A673 (cell line): ENCODE measurements at regions not wholly inside any gene's neighbourhood (a gene's known extent, or its start where the extent isn't known, plus 50 kb on each side); places are given as distances from the start of the nearest gene placed in this dataset.

Experiments used
- BruUV-seq: library from RNA; stranded (reverse); fragments of 400-500 nt; replicated peaks from 2 replicates; lab custom pipeline; 2021; lab: Mats Ljungman, UMichigan
- CTCF ChIA-PET: fragments of 300-600 bp; sonication (Branson Sonifier 250); formaldehyde crosslinking; loops from one replicate; lab custom pipeline; 2022; ENCODE audit warnings: antibody characterized with exemption; lab: Charles Lee
- POLR2A ChIA-PET: fragments of 300-600 bp; sonication (Branson Sonifier 250); formaldehyde crosslinking; loops from one replicate; lab custom pipeline; 2022; ENCODE audit warnings: antibody characterized with exemption; ENCODE audit not compliant: low non-redundant PET; lab: Charles Lee
- DNase-seq: peaks from one replicate; pipeline ENCODE4 v3.0.0-alpha.2; 2015; ENCODE audit warnings: low spot score
- H3K27ac ChIP-seq: fragments of 200-600 bp; sonication (generic); 2 replicates; pipeline ENCODE4 v1.5.1; 2016; ENCODE audit warnings: mixed run types, low read depth, mild to moderate bottlenecking, mixed read lengths, antibody characterized with exemption, low read length; ENCODE audit not compliant: poor library complexity, severe bottlenecking
- H3K27me3 ChIP-seq: fragments of 200-600 bp; sonication (generic); replicated peaks from 2 replicates; pipeline ENCODE4 v1.6.1; 2017; ENCODE audit warnings: mixed run types, low read depth, mild to moderate bottlenecking, mixed read lengths, antibody characterized with exemption, low read length; ENCODE audit not compliant: insufficient read depth, poor library complexity
- H3K36me3 ChIP-seq: fragments of 200-600 bp; sonication (generic); 2 replicates; pipeline ENCODE4 v1.6.1; 2016; ENCODE audit warnings: mixed run types, mild to moderate bottlenecking, mixed read lengths, antibody characterized with exemption, low read length; ENCODE audit not compliant: insufficient read depth, poor library complexity, severe bottlenecking
- H3K4me1 ChIP-seq: fragments of 200-600 bp; sonication (generic); 2 replicates; pipeline ENCODE4 v1.6.1; 2017; ENCODE audit warnings: mixed run types, mild to moderate bottlenecking, mixed read lengths, antibody characterized with exemption, low read length; ENCODE audit not compliant: insufficient read depth, poor library complexity, severe bottlenecking
- H3K4me3 ChIP-seq: fragments of 200-600 bp; sonication (generic); 2 replicates; pipeline ENCODE4 v1.5.1; 2016; ENCODE audit warnings: low read depth, mixed run types, mild to moderate bottlenecking, mixed read lengths, low read length; ENCODE audit not compliant: poor library complexity, severe bottlenecking
- H3K9me3 ChIP-seq: fragments of 200-600 bp; sonication (generic); 2 replicates; pipeline ENCODE4 v1.6.1; 2016; ENCODE audit warnings: mixed run types, low read depth, mild to moderate bottlenecking, mixed read lengths, antibody characterized with exemption, low read length; ENCODE audit not compliant: poor library complexity, severe bottlenecking
- EZH2 ChIP-seq: fragments of 200-600 bp; sonication (generic); IDR thresholded peaks from 2 replicates; pipeline ENCODE4 v1.6.1; 2017; ENCODE audit warnings: borderline replicate concordance, low read depth, mild to moderate bottlenecking, mixed read lengths, antibody characterized with exemption, low read length; ENCODE audit not compliant: poor library complexity, severe bottlenecking
- intact Hi-C: fragments of 100-400 bp; cut with micrococcal nuclease; formaldehyde crosslinking; loops from one replicate; pipeline ENCODE4 v1.10.0; 2022; ENCODE audit not compliant: unreplicated experiment
- TF ChIP-seq, protein P1 (sequence below): fragments of 300-800, 200-600 bp; sonication (generic); conservative IDR thresholded peaks from 2 replicates; pipeline ENCODE4 v1.5.1; 2017; ENCODE audit warnings: low read depth, mild to moderate bottlenecking, antibody characterized with exemption, low read length, moderate library complexity, mixed read lengths

DNA sequence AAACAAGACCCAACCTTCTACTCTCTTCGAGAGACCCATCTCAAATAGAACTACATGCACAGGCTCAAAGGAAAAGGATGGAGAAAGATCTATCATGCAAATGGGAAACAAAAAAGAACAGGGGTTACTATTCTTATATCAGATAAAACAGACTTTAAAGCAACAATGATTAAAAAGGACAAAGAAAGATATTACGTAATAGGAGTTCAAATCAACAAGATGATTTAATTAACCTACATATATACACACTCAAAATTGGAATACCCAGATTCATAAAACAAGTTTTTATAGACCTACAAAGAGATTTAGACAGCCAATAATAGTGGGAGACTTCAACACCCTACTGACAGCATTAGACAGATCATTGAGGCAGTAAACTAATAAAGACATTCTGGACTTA is 536.6 kb upstream of the RAG2 start:
- CTCF ChIA-PET = no interaction called here
- TF ChIP-seq, protein P1, sequence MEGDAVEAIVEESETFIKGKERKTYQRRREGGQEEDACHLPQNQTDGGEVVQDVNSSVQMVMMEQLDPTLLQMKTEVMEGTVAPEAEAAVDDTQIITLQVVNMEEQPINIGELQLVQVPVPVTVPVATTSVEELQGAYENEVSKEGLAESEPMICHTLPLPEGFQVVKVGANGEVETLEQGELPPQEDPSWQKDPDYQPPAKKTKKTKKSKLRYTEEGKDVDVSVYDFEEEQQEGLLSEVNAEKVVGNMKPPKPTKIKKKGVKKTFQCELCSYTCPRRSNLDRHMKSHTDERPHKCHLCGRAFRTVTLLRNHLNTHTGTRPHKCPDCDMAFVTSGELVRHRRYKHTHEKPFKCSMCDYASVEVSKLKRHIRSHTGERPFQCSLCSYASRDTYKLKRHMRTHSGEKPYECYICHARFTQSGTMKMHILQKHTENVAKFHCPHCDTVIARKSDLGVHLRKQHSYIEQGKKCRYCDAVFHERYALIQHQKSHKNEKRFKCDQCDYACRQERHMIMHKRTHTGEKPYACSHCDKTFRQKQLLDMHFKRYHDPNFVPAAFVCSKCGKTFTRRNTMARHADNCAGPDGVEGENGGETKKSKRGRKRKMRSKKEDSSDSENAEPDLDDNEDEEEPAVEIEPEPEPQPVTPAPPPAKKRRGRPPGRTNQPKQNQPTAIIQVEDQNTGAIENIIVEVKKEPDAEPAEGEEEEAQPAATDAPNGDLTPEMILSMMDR = no peak
- TF ChIP-seq EZH2 = no peak
- BruUV-seq = no TSS peak

DNA sequence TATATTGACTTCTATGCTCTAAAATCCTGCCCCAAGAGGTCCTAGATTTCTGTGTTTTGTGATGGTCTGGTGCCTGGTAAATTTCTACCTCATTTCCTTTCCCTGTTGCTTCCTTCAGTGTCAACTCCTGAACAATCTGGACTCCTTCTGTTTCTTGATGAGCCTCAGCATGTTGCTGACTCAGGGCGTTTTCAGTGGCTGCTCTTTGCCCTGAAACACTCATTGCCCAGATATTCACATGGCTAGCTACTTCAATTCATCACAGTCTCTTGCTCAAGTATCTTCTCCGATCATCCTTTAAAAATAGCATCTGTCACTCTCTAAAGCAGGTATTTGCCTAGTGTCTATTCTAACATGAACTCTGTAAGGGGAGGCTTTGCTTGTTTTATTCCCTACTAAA is 526.3 kb upstream of the RAG2 start:
- Histone ChIP-seq H3K4me1 (no peaks in the 10 kb centered on the region), H3K4me3 (no peak overlapping the region), H3K27me3 (no peaks in the 10 kb centered on the region), H3K36me3 (no peaks in the 10 kb centered on the region), H3K9me3 (no peaks in the 10 kb centered on the region), H3K27ac (no peak overlapping the region)
- no peak for DNase-seq
- TF ChIP-seq EZH2 = no peak
- TF ChIP-seq, protein P1 = no peak
- CTCF ChIA-PET = no interaction called here
- POLR2A ChIA-PET = no interaction called here
- no TSS peak for BruUV-seq
- intact Hi-C loops = no loop called here

More for the DNA sequence above, 536.6 kb upstream of the RAG2 start:
- Histone ChIP-seq H3K4me1 (no peaks in the 10 kb centered on the region), H3K4me3 (no peak overlapping the region), H3K27ac (no peak overlapping the region), H3K9me3 (peaks cover 24% of the 10 kb centered on the region), H3K36me3 (no peaks in the 10 kb centered on the region), H3K27me3 (no peaks in the 10 kb centered on the region)
- no peak for DNase-seq
- POLR2A ChIA-PET = no interaction called here
- intact Hi-C loops = no loop called here

DNA sequence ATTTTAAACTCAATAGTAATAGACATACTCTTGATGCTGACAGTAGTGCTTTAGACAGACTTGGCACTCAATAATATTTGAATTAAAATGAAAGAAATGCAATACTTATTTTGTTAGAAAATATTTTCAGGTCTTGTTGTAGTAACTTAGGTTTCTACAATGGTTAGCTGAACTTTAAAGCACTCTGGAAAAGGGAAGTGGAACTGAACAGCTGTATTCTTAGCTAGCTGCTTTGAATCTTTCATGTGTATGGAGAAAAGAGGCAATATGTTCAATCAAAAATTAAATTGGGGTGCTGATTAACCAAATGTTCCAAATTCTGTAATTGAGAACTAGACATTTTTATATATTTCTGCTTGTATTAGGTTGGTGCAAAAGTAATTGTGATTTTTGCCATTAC is 517.9 kb upstream of the RAG2 start:
- no peaks in the 10 kb centered on the region for H3K9me3 ChIP-seq
- BruUV-seq = no TSS peak
- TF ChIP-seq EZH2 = no peak
- TF ChIP-seq, protein P1 = no peak
- DNase-seq = no peak
- CTCF ChIA-PET = no interaction called here
- peaks cover 10% of the 10 kb centered on the region for H3K4me1 ChIP-seq
- no peak overlapping the region for H3K4me3 ChIP-seq
- POLR2A ChIA-PET = no interaction called here
- H3K27ac ChIP-seq = no peak overlapping the region
- H3K36me3 ChIP-seq = no peaks in the 10 kb centered on the region
- no peaks in the 10 kb centered on the region for H3K27me3 ChIP-seq
- intact Hi-C loops = loop anchor here (10.0 kb wide), 1 partner anchor 741 kb away; no protein-coding TSS in a partner anchor
